HAP-1 (cell line): ENCODE measurements at regions not wholly inside any gene's neighbourhood (a gene's known extent, or its start where the extent isn't known, plus 50 kb on each side); places are given as distances from the start of the nearest gene placed in this dataset.
A peak's percentile ranks its signal among the peaks of the same experiment; 100 is the strongest.
"Not testable (repeated sequence)": the region's sequence is repeated elsewhere in the genome, so short reads cannot be mapped to it uniquely, and the experiment has no call there.

Experiments used
- DNase-seq, 2 experiments: peaks; one replicate each; pipeline ENCODE4 v3.0.0-alpha.2; 2016 to 2020; ENCODE audit warnings: low spot score in 2 of 2
- H3K27me3 ChIP-seq: fragments of 250-450 bp; sonication (Bioruptor Pico); 2 replicates; pipeline ENCODE4 v1.5.1; 2020; ENCODE audit warnings: low read depth, mild to moderate bottlenecking, moderate library complexity
- H3K36me3 ChIP-seq: fragments of 250-450 bp; sonication (Bioruptor Pico); replicated peaks from 2 replicates; pipeline ENCODE4 v1.5.1; 2020; ENCODE audit warnings: mild to moderate bottlenecking
- H3K4me1 ChIP-seq: fragments of 250-450 bp; sonication (Bioruptor Pico); 2 replicates; pipeline ENCODE4 v1.5.1; 2020; ENCODE audit warnings: mild to moderate bottlenecking
- H3K4me3 ChIP-seq: fragments of 250-450 bp; sonication (Bioruptor Pico); 2 replicates; pipeline ENCODE4 v1.5.1; 2020; ENCODE audit warnings: mild to moderate bottlenecking, moderate library complexity
- H3K9me3 ChIP-seq: fragments of 250-450 bp; sonication (Bioruptor Pico); 2 replicates; pipeline ENCODE4 v1.5.1; 2020; ENCODE audit warnings: mild to moderate bottlenecking, moderate library complexity
- in situ Hi-C: fragments of 300-500 bp; cut with MboI; formaldehyde crosslinking; loops from 3 replicates; pipeline ENCODE4 v1.14.3; 2020; ENCODE audit warnings: low sequenced_read_pairs, inconsistent platforms, mixed read lengths

- H3K36me3 ChIP-seq, DNase-seq, H3K9me3 ChIP-seq, H3K4me3 ChIP-seq, H3K4me1 ChIP-seq, in situ Hi-C loops, H3K27me3 ChIP-seq: not testable (repeated sequence)
These were observed 129.3 kb upstream of the RRN3 start for GRCh38 chr16:15223398-15223797.

- H3K4me3 ChIP-seq, H3K27me3 ChIP-seq, H3K4me1 ChIP-seq, H3K36me3 ChIP-seq, in situ Hi-C loops, H3K9me3 ChIP-seq: not testable (repeated sequence)
- peak in 1 of 2 experiments; percentile 2 for DNase-seq
These were observed 125.9 kb upstream of the RRN3 start for GRCh38 chr16:15219679-15220615.

- H3K4me3 ChIP-seq, DNase-seq, H3K27me3 ChIP-seq, H3K4me1 ChIP-seq, H3K36me3 ChIP-seq, H3K9me3 ChIP-seq, in situ Hi-C loops: not testable (repeated sequence)
These were observed 124.9 kb upstream of the RRN3 start for GRCh38 chr16:15218856-15219500.

GRCh38 chr16:15207202-15207981 is 113.3 kb upstream of the RRN3 start:
- H3K9me3 ChIP-seq, H3K27me3 ChIP-seq, H3K4me1 ChIP-seq, H3K36me3 ChIP-seq, in situ Hi-C loops, DNase-seq, H3K4me3 ChIP-seq: not testable (repeated sequence)

- H3K9me3 ChIP-seq, H3K36me3 ChIP-seq, DNase-seq, in situ Hi-C loops, H3K4me1 ChIP-seq, H3K27me3 ChIP-seq, H3K4me3 ChIP-seq: not testable (repeated sequence)
These were observed 112.4 kb upstream of the RRN3 start for GRCh38 chr16:15206439-15206838.

- DNase-seq, H3K9me3 ChIP-seq, H3K36me3 ChIP-seq, H3K4me3 ChIP-seq, H3K27me3 ChIP-seq, H3K4me1 ChIP-seq, in situ Hi-C loops: not testable (repeated sequence)
These were observed 111.9 kb upstream of the RRN3 start for GRCh38 chr16:15205939-15206338.

- H3K4me3 ChIP-seq, DNase-seq, H3K27me3 ChIP-seq, in situ Hi-C loops, H3K9me3 ChIP-seq, H3K36me3 ChIP-seq, H3K4me1 ChIP-seq: not testable (repeated sequence)
These were observed 110.5 kb upstream of the RRN3 start for GRCh38 chr16:15204571-15204970.

GRCh38 chr16:15192813-15193212 is 98.7 kb upstream of the RRN3 start:
- H3K9me3 ChIP-seq, H3K4me3 ChIP-seq, H3K4me1 ChIP-seq, DNase-seq, H3K27me3 ChIP-seq, H3K36me3 ChIP-seq, in situ Hi-C loops: not testable (repeated sequence)

GRCh38 chr16:15192197-15192596 is 98.1 kb upstream of the RRN3 start:
- H3K4me3 ChIP-seq, H3K4me1 ChIP-seq, in situ Hi-C loops, H3K36me3 ChIP-seq, H3K27me3 ChIP-seq, H3K9me3 ChIP-seq: not testable (repeated sequence)
- DNase-seq = peak in 1 of 2 experiments; percentile 10

- DNase-seq, in situ Hi-C loops, H3K36me3 ChIP-seq, H3K9me3 ChIP-seq, H3K4me1 ChIP-seq, H3K4me3 ChIP-seq, H3K27me3 ChIP-seq: not testable (repeated sequence)
These were observed 95.4 kb upstream of the RRN3 start for GRCh38 chr16:15189478-15189877.
